A549 (cell line): ENCODE measurements at regions not wholly inside any gene's neighbourhood (a gene's known extent, or its start where the extent isn't known, plus 50 kb on each side); places are given as distances from the start of the nearest gene placed in this dataset.

Experiments used
- ATAC-seq, 2 experiments: fragments of 200-7000 bp in 1 of 2; fragments of >200 bp in 1 of 2; cut with Nextera tagmentation in 1 of 2; cut with Tn5 transposase in 1 of 2; 3 replicates each; pipeline versions ENCODE4 v1.8.0 to v1.9.1; 2018 to 2020; ENCODE audit warnings: mild to moderate bottlenecking in 1 of 2, moderate library complexity in 1 of 2
- CTCF ChIA-PET: fragments of 300-600 bp; sonication (Branson Sonifier 250); formaldehyde crosslinking; extraction: SDS; loops from one replicate; lab custom pipeline; 2021; ENCODE audit warnings: antibody characterized with exemption, inconsistent platforms; lab: Yijun Ruan, JAX
- POLR2A ChIA-PET: fragments of 350-600 bp; formaldehyde crosslinking; extraction: SDS; loops from one replicate; lab custom pipeline; 2021; ENCODE audit warnings: antibody characterized with exemption, inconsistent platforms; lab: Yijun Ruan, JAX
- DNase-seq, 2 experiments: peaks; one replicate each; pipeline versions ENCODE4 v3.0.0 to v3.0.0-alpha.2; 2011 to 2016; ENCODE audit warnings: low read depth in 1 of 2, low spot score in 1 of 2
- FAIRE-seq: peaks from 2 replicates; lab custom pipeline; 2011; peaks lifted over from hg19 to GRCh38; lab: Jason Lieb, UNC
- H3K27ac ChIP-seq, 2 experiments: fragments of >200 bp; sonication (Bioruptor Twin); formaldehyde crosslinking; 3 replicates each; pipeline ENCODE4 v1.5.1; 2016 to 2017
- H3K4me1 ChIP-seq: fragments of >200 bp; sonication (Bioruptor Twin); formaldehyde crosslinking; 3 replicates; pipeline ENCODE4 v1.6.1; 2016
- H3K4me2 ChIP-seq: fragments of >200 bp; sonication (Bioruptor Twin); formaldehyde crosslinking; 3 replicates; pipeline ENCODE4 v1.6.1; 2016
- H3K4me3 ChIP-seq: fragments of >200 bp; sonication (Bioruptor Twin); formaldehyde crosslinking; 3 replicates; pipeline ENCODE4 v1.5.1; 2016
- H3K9me3 ChIP-seq: fragments of >200 bp; sonication (Bioruptor Twin); formaldehyde crosslinking; 3 replicates; pipeline ENCODE4 v1.6.1; 2016
- CBX2 ChIP-seq: fragments of 200-600 bp; sonication (generic); IDR thresholded peaks from 2 replicates; pipeline ENCODE4 v1.6.1; 2016; ENCODE audit warnings: low read depth, mild to moderate bottlenecking, borderline replicate concordance
- CBX8 ChIP-seq: fragments of 200-600 bp; sonication (generic); IDR thresholded peaks from 2 replicates; pipeline ENCODE4 v1.6.1; 2016
- CEBPB ChIP-seq, 2 experiments: fragments of >200 bp in 1 of 2; sonication (Bioruptor Twin) in 1 of 2; formaldehyde crosslinking in 1 of 2; IDR thresholded peaks; 2 replicates each; pipeline ENCODE4 v1.6.1; 2012 to 2016
- E2F6 ChIP-seq: IDR thresholded peaks from 2 replicates; pipeline ENCODE4 v1.6.1; 2012; ENCODE audit warnings: low read depth, borderline replicate concordance
- EP300 ChIP-seq, 2 experiments: fragments of >200 bp; sonication (Bioruptor Twin); formaldehyde crosslinking; IDR thresholded peaks; 2 replicates in 1 of 2; 3 replicates in 1 of 2; pipeline ENCODE4 v1.6.1; 2016 to 2017
- FOSB ChIP-seq: fragments of 250-450 bp; sonication (Bioruptor Pico); IDR thresholded peaks from 2 replicates; pipeline ENCODE4 v1.5.0; 2020; ENCODE audit warnings: mild to moderate bottlenecking, moderate library complexity
- FOSL2 ChIP-seq, 2 experiments: fragments of 450-650 bp in 1 of 2; fragments of >200 bp in 1 of 2; sonication (Bioruptor Twin) in 1 of 2; formaldehyde crosslinking; IDR thresholded peaks; 2 replicates each; pipeline versions ENCODE4 v1.5.0 to v1.6.1; 2016 to 2020; ENCODE audit warnings: mild to moderate bottlenecking in 1 of 2, moderate library complexity in 1 of 2
- HDAC2 ChIP-seq: fragments of 200-600 bp; sonication (generic); IDR thresholded peaks from 2 replicates; pipeline ENCODE4 v1.6.1; 2016
- HMGXB4 ChIP-seq: fragments of 250-450 bp; sonication (Bioruptor Pico); IDR thresholded peaks from 2 replicates; pipeline ENCODE4 v1.5.0; 2021; ENCODE audit warnings: mild to moderate bottlenecking, moderate library complexity, borderline replicate concordance
- HOXA7 ChIP-seq: fragments of 250-450 bp; sonication (Bioruptor Pico); IDR thresholded peaks from 2 replicates; pipeline ENCODE4 v1.5.0; 2020; ENCODE audit warnings: mild to moderate bottlenecking, moderate library complexity
- HOXB5 ChIP-seq: fragments of 250-450 bp; sonication (Bioruptor Pico); IDR thresholded peaks from 2 replicates; pipeline ENCODE4 v1.5.0; 2020; ENCODE audit warnings: mild to moderate bottlenecking, moderate library complexity
- JUNB ChIP-seq: fragments of >200 bp; sonication (Bioruptor Twin); formaldehyde crosslinking; IDR thresholded peaks from 2 replicates; pipeline ENCODE4 v1.6.1; 2016
- KDM1A ChIP-seq: fragments of 200-600 bp; sonication (generic); IDR thresholded peaks from 2 replicates; pipeline ENCODE4 v1.6.1; 2016; ENCODE audit warnings: low read depth, mild to moderate bottlenecking
- KDM5A ChIP-seq: fragments of 200-600 bp; sonication (generic); IDR thresholded peaks from 2 replicates; pipeline ENCODE4 v1.6.1; 2016; ENCODE audit warnings: antibody characterized with exemption, mild to moderate bottlenecking
- MAFK ChIP-seq: fragments of 450-650 bp; IDR thresholded peaks from 2 replicates; pipeline ENCODE4 v1.6.1; 2014; ENCODE audit not compliant: partially characterized antibody
- MAZ ChIP-seq: fragments of 150-350 bp; IDR thresholded peaks from 2 replicates; pipeline ENCODE4 v1.6.1; 2014; ENCODE audit warnings: antibody characterized with exemption, low read depth, low read length, borderline replicate concordance
- PHF8 ChIP-seq: fragments of 200-600 bp; sonication (generic); IDR thresholded peaks from 2 replicates; pipeline ENCODE4 v1.6.1; 2016; ENCODE audit warnings: low read depth, mild to moderate bottlenecking, antibody characterized with exemption, moderate library complexity, borderline replicate concordance
- POLR2AphosphoS2 ChIP-seq: conservative IDR thresholded peaks from 2 replicates; pipeline ENCODE4 v1.6.1; 2012; ENCODE audit warnings: low read length, improper control_type of control experiment, inconsistent platforms
- RAD21 ChIP-seq, 2 experiments: fragments of >200 bp in 1 of 2; sonication (Bioruptor Twin) in 1 of 2; formaldehyde crosslinking in 1 of 2; IDR thresholded peaks in 1 of 2; conservative IDR thresholded peaks in 1 of 2; 2 replicates in 1 of 2; 3 replicates in 1 of 2; pipeline ENCODE4 v1.6.1; 2012 to 2018; ENCODE audit warnings: inconsistent platforms in 1 of 2
- RARB ChIP-seq: fragments of 250-450 bp; sonication (Bioruptor Pico); IDR thresholded peaks from 2 replicates; pipeline ENCODE4 v1.8.0; 2021; ENCODE audit warnings: mild to moderate bottlenecking, moderate library complexity
- RNF2 ChIP-seq: fragments of 200-600 bp; sonication (generic); IDR thresholded peaks from 2 replicates; pipeline ENCODE4 v1.6.1; 2016; ENCODE audit warnings: low read depth, mild to moderate bottlenecking, antibody characterized with exemption, moderate library complexity, borderline replicate concordance
- SREBF2 ChIP-seq: fragments of 450-650 bp; IDR thresholded peaks from 2 replicates; pipeline ENCODE4 v1.6.1; 2014; ENCODE audit warnings: mild to moderate bottlenecking, moderate library complexity
- ZSCAN20 ChIP-seq: fragments of 250-450 bp; sonication (Bioruptor Pico); IDR thresholded peaks from 2 replicates; pipeline ENCODE4 v1.8.0; 2022; ENCODE audit warnings: mild to moderate bottlenecking, moderate library complexity
- WGBS: methylation state at CpG from one replicate; pipeline ENCODE4 v1.1.6; 2017; ENCODE audit errors: missing lambda C conversion rate; 5-methylcytosine and 5-hydroxymethylcytosine counted together

DNA sequence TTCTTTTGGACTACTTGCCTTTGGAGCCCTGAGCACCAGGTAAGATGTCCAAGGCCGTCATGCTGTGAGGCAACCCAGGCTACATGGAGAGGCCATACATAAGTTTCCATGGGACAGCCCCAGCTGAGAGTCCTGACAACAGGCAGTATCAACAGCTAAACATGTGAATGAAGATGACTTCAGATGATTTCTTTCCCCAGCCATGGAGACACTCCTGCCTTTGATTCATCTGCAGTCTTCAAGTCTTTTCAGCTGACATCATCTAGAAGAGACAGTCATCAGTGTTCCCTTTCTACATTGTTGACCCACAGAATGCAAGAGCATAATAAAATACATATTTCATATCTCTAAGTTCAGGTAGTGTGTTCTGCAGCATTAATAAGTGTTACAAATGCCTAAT is 398.7 kb downstream of the BTG1 start:
- ATAC-seq (no peak), DNase-seq (peak in 1 of 2 experiments; percentile 4), FAIRE-seq (no peak)
- 71% methylated on average over 1 of the region's 1 CpG for WGBS
- Histone ChIP-seq H3K9me3 (no peaks in the 10 kb centered on the region), H3K4me2 (no peak overlapping the region), H3K4me1 (no peaks in the 10 kb centered on the region), H3K4me3 (no peak overlapping the region), H3K27ac (no peak overlapping the region)
- POLR2A ChIA-PET: no interaction called here
- CTCF ChIA-PET: no interaction called here
- no peak for TF ChIP-seq POLR2AphosphoS2
- TF ChIP-seq HOXA7: no peak
- TF ChIP-seq KDM1A: no peak
- TF ChIP-seq MAZ: no peak
- no peak for TF ChIP-seq SREBF2
- TF ChIP-seq PHF8: no peak
- TF ChIP-seq E2F6: no peak
- no peak for TF ChIP-seq RARB
- TF ChIP-seq CBX8: no peak

DNA sequence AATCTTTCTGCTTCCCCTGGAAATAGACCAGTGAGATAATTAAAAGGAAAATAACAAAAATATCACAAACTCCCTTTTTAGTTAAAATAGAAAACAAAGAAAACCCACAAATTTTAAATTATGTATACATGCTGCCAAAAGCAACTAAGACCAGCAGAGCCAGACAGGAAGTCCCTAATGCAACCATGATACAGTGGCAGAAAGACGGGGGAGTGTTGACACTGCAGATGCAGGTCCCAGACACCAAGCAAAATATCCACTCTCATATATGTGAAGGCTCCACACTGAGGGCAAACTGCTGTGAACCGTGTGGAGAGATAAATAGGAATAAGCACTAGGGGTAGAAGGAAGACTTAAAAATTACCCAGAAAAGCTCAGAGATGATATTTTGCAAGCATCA is 401.0 kb downstream of the BTG1 start:
- Histone ChIP-seq H3K9me3 (no peaks in the 10 kb centered on the region), H3K27ac (no peak overlapping the region), H3K4me1 (no peaks in the 10 kb centered on the region), H3K4me2 (no peak overlapping the region), H3K4me3 (no peak overlapping the region)
- DNase-seq (no peak), ATAC-seq (no peak), FAIRE-seq (no peak)
- ChIA-PET CTCF (no interaction called here), POLR2A (no interaction called here)
- 43% methylated on average over 2 of the region's 2 CpGs for WGBS
- TF ChIP-seq ZSCAN20 (no peak), MAFK (no peak)

GRCh38 chr12:91743704-91744321 is 401.8 kb downstream of the BTG1 start:
- Histone ChIP-seq H3K27ac (no peak overlapping the region), H3K4me2 (no peak overlapping the region), H3K4me3 (no peak overlapping the region), H3K4me1 (no peaks in the 10 kb centered on the region), H3K9me3 (no peaks in the 10 kb centered on the region)
- TF ChIP-seq RAD21 (conservative IDR thresholded peaks at IDR 0.05 in 1 of 2, IDR thresholded peaks at IDR 0.05 in 1 of 2) (no peak), EP300 (IDR thresholded peaks at IDR 0.05) (no peak), RNF2 (no peak), HOXB5 (CRISPR knock-in tag) (no peak), ZSCAN20 (no peak), FOSB (no peak), FOSL2 (IDR thresholded peaks at IDR 0.05) (no peak), FOSL2 (CRISPR knock-in tag; IDR thresholded peaks at IDR 0.05) (no peak), CBX2 (no peak), HDAC2 (no peak), HMGXB4 (no peak), KDM5A (no peak), CEBPB (IDR thresholded peaks at IDR 0.05) (no peak), HOXA7 (no peak), JUNB (no peak), SREBF2 (no peak)
- ChIA-PET POLR2A (no interaction called here), CTCF (interaction anchor here (1.3 kb wide), 1 partner anchor 907 kb away, joined by 3 read pairs; no protein-coding TSS in a partner anchor)
- FAIRE-seq (no peak), DNase-seq (no peak), ATAC-seq (no peak)
- WGBS: 61% methylated on average over 7 of the region's 7 CpGs
